IMR-90 (cell line): ENCODE measurements at regions not wholly inside any gene's neighbourhood (a gene's known extent, or its start where the extent isn't known, plus 50 kb on each side); places are given as distances from the start of the nearest gene placed in this dataset.

Source experiments
- ATAC-seq: fragments of 200-7000 bp; cut with Tn5 transposase; 2 replicates; pipeline ENCODE4 v1.9.1; 2020; ENCODE audit warnings: low read depth, mild to moderate bottlenecking, moderate library complexity
- BruUV-seq: library from RNA; stranded (reverse); fragments of 400-500 nt; replicated peaks from 2 replicates; lab custom pipeline; 2021; lab: Mats Ljungman, UMichigan
- CTCF ChIA-PET: fragments of 300-600 bp; formaldehyde crosslinking; extraction: SDS; loops from one replicate; lab custom pipeline; 2021; ENCODE audit warnings: antibody characterized with exemption; lab: Yijun Ruan, JAX
- POLR2A ChIA-PET: fragments of 300-600 bp; sonication (Branson Sonifier 250); formaldehyde crosslinking; loops from one replicate; lab custom pipeline; 2022; ENCODE audit warnings: antibody characterized with exemption; ENCODE audit not compliant: unreplicated experiment; lab: Charles Lee
- DNase-seq: peaks from one replicate; pipeline ENCODE4 v3.0.0; 2013
- H2AFZ ChIP-seq: replicated peaks from 2 replicates; pipeline ENCODE3; 2013; ENCODE audit warnings: low read length, mild to moderate bottlenecking; ENCODE audit not compliant: poor library complexity
- H2AK5ac ChIP-seq: 2 replicates; pipeline ENCODE4 v1.6.1; 2013; ENCODE audit warnings: low read depth, low read length, inconsistent platforms
- H2AK9ac ChIP-seq: replicated peaks from 2 replicates; pipeline ENCODE3; 2013; ENCODE audit warnings: mild to moderate bottlenecking, low read depth, low read length, moderate library complexity; ENCODE audit not compliant: poor library complexity
- H2BK120ac ChIP-seq: 2 replicates; pipeline ENCODE4 v1.6.1; 2013; ENCODE audit warnings: low read depth, low read length, inconsistent platforms
- H2BK15ac ChIP-seq: 3 replicates; pipeline ENCODE4 v1.6.1; 2013; ENCODE audit warnings: low read depth, low read length, inconsistent platforms
- H2BK20ac ChIP-seq: 2 replicates; pipeline ENCODE4 v1.6.1; 2013; ENCODE audit warnings: low read depth, mild to moderate bottlenecking, inconsistent platforms, low read length, moderate library complexity
- H2BK5ac ChIP-seq: 2 replicates; pipeline ENCODE4 v1.6.1; 2013; ENCODE audit warnings: mild to moderate bottlenecking, low read depth, low read length, inconsistent platforms; ENCODE audit not compliant: poor library complexity, severe bottlenecking
- H3K14ac ChIP-seq: replicated peaks from 2 replicates; pipeline ENCODE4 v1.6.1; 2013; ENCODE audit warnings: low read depth, low read length, inconsistent platforms
- H3K18ac ChIP-seq: 2 replicates; pipeline ENCODE4 v1.6.1; 2013; ENCODE audit warnings: low read depth, low read length, control low read depth
- H3K23ac ChIP-seq: 2 replicates; pipeline ENCODE4 v1.6.1; 2013; ENCODE audit warnings: low read depth, low read length, inconsistent platforms
- H3K27ac ChIP-seq: 2 replicates; pipeline ENCODE4 v1.5.1; 2013; ENCODE audit warnings: mild to moderate bottlenecking, control low read depth, low read length; ENCODE audit not compliant: insufficient read depth
- H3K27me3 ChIP-seq: 2 replicates; pipeline ENCODE4 v1.6.1; 2013; ENCODE audit warnings: low read length; ENCODE audit not compliant: control insufficient read depth, insufficient read depth
- H3K36me3 ChIP-seq: 2 replicates; pipeline ENCODE4 v1.6.1; 2013; ENCODE audit warnings: low read length, mixed read lengths; ENCODE audit not compliant: control insufficient read depth, insufficient read depth
- H3K4ac ChIP-seq: 2 replicates; pipeline ENCODE4 v1.6.1; 2013; ENCODE audit warnings: low read depth, low read length, inconsistent platforms
- H3K4me1 ChIP-seq: 2 replicates; pipeline ENCODE4 v1.6.1; 2013; ENCODE audit warnings: low read length, mixed read lengths; ENCODE audit not compliant: control insufficient read depth, insufficient read depth
- H3K4me2 ChIP-seq: 2 replicates; pipeline ENCODE4 v1.6.1; 2013; ENCODE audit warnings: low read depth, mild to moderate bottlenecking, control low read depth, low read length, moderate library complexity
- H3K4me3 ChIP-seq: 2 replicates; pipeline ENCODE4 v1.5.1; 2013; ENCODE audit warnings: low read depth, mild to moderate bottlenecking, control low read depth, low read length, moderate library complexity; ENCODE audit not compliant: insufficient read depth
- H3K56ac ChIP-seq: 2 replicates; pipeline ENCODE4 v1.6.1; 2013; ENCODE audit warnings: low read length, inconsistent platforms; ENCODE audit not compliant: insufficient read depth; ENCODE audit errors: extremely low read depth
- H3K79me1 ChIP-seq, 2 experiments: 2 replicates each; pipeline ENCODE4 v1.6.1; 2013; ENCODE audit warnings: low read length in 2 of 2, inconsistent platforms in 1 of 2, low read depth in 1 of 2
- H3K9ac ChIP-seq: 2 replicates; pipeline ENCODE4 v1.6.1; 2013; ENCODE audit warnings: low read depth, low read length, control low read depth
- H3K9me1 ChIP-seq: 2 replicates; pipeline ENCODE4 v1.6.1; 2013; ENCODE audit warnings: low read length, inconsistent platforms; ENCODE audit not compliant: insufficient read depth
- H3K9me3 ChIP-seq: 2 replicates; pipeline ENCODE4 v1.6.1; 2013; ENCODE audit warnings: low read length; ENCODE audit not compliant: control insufficient read depth, insufficient read depth
- H4K20me1 ChIP-seq: 2 replicates; pipeline ENCODE4 v1.6.1; 2013; ENCODE audit warnings: low read length, inconsistent platforms; ENCODE audit not compliant: insufficient read depth
- H4K5ac ChIP-seq: 2 replicates; pipeline ENCODE4 v1.6.1; 2013; ENCODE audit warnings: mild to moderate bottlenecking, low read depth, low read length, control low read depth
- H4K8ac ChIP-seq, 2 experiments: 2 replicates each; pipeline ENCODE4 v1.6.1; 2013; ENCODE audit warnings: low read depth in 2 of 2, low read length in 2 of 2, control low read depth in 1 of 2, inconsistent platforms in 1 of 2
- H4K91ac ChIP-seq: 2 replicates; pipeline ENCODE4 v1.6.1; 2013; ENCODE audit warnings: low read depth, low read length, inconsistent platforms; ENCODE audit not compliant: insufficient read depth
- CTCF ChIP-seq: conservative IDR thresholded peaks from 2 replicates; pipeline ENCODE4 v1.5.1; 2012; ENCODE audit warnings: mild to moderate bottlenecking, low read depth, low read length, improper control_type of control experiment
- FOS ChIP-seq: fragments of 150-350 bp; IDR thresholded peaks from 2 replicates; pipeline ENCODE4 v1.6.1; 2016; ENCODE audit warnings: low read depth, low read length
- RCOR1 ChIP-seq: IDR thresholded peaks from 2 replicates; pipeline ENCODE4 v1.6.1; 2012; ENCODE audit warnings: mild to moderate bottlenecking, low read length, improper control_type of control experiment; ENCODE audit not compliant: insufficient replicate concordance
- WGBS, 2 experiments: methylation state at CpG; one replicate each; pipeline versions ENCODE4 v1.1.5 to v1.1.7; 2013; ENCODE audit warnings: missing lambda C conversion rate in 2 of 2; ENCODE audit not compliant: insufficient read length in 1 of 2; ENCODE audit errors: extremely low coverage in 2 of 2; 5-methylcytosine and 5-hydroxymethylcytosine counted together
- dilution Hi-C: fragments of 300-500 bp; cut with HindIII; formaldehyde crosslinking; loops from one replicate; pipeline ENCODE4 v1.14.3; 2018; ENCODE audit warnings: low sequenced_read_pairs; ENCODE audit not compliant: unreplicated experiment
- in situ Hi-C: fragments of 300-500 bp; cut with MboI; formaldehyde crosslinking; loops from 3 replicates; pipeline ENCODE4 v1.14.3; 2019; ENCODE audit warnings: low sequenced_read_pairs, inconsistent platforms, mixed read lengths
- intact Hi-C: fragments of 100-400 bp; cut with micrococcal nuclease; formaldehyde crosslinking; loops from 2 replicates; pipeline ENCODE4 v1.10.0; 2022

GRCh38 chr2:239522740-239523119 is 121.9 kb upstream of the HDAC4 start:
- Histone ChIP-seq H3K9me1 (no peaks in the 10 kb centered on the region), H3K4ac (no peak overlapping the region), H3K79me1 (no peaks in the 10 kb centered on the region), H2BK120ac (no peak overlapping the region), H3K27me3 (no peaks in the 10 kb centered on the region), H3K4me2 (no peak overlapping the region), H4K8ac (no peak overlapping the region), H3K9ac (no peak overlapping the region), H2AK5ac (no peak overlapping the region), H3K18ac (no peak overlapping the region), H2AFZ (no peak overlapping the region), H3K27ac (no peak overlapping the region), H2BK20ac (no peak overlapping the region), H3K36me3 (no peaks in the 10 kb centered on the region), H3K56ac (no peak overlapping the region), H3K4me3 (no peak overlapping the region), H3K23ac (no peak overlapping the region), H2BK15ac (no peak overlapping the region), H3K4me1 (no peaks in the 10 kb centered on the region), H3K14ac (no peak overlapping the region), H2BK5ac (no peak overlapping the region), H2AK9ac (no peak overlapping the region), H3K9me3 (peaks cover 23% of the 10 kb centered on the region), H4K91ac (no peak overlapping the region), H4K20me1 (no peaks in the 10 kb centered on the region), H4K5ac (no peak overlapping the region)
- no peak for ATAC-seq
- ChIA-PET POLR2A (no interaction called here), CTCF (no interaction called here)
- intact Hi-C loops (no loop called here), in situ Hi-C loops (no loop called here), dilution Hi-C loops (no loop called here)
- TF ChIP-seq FOS (no peak), CTCF (no peak), RCOR1 (no peak)
- no TSS peak for BruUV-seq
- WGBS, 2 experiments, result 46% methylated on average over 8 of the region's 12 CpGs; no CpG with 5 or more reads in 1 of the 2 experiments
- no peak for DNase-seq
